Ishikawa (cell line): ENCODE measurements at regions not wholly inside any gene's neighbourhood (a gene's known extent, or its start where the extent isn't known, plus 50 kb on each side); places are given as distances from the start of the nearest gene placed in this dataset.
A peak's percentile ranks its signal among the peaks of the same experiment; 100 is the strongest.

ENCODE experiments used
- CEBPB ChIP-seq: IDR thresholded peaks from 2 replicates; pipeline ENCODE4 v1.6.1; 2012
- CREB1 ChIP-seq: IDR thresholded peaks from 2 replicates; pipeline ENCODE4 v1.6.1; 2012; ENCODE audit warnings: low read depth
- EGR1 ChIP-seq: IDR thresholded peaks from 2 replicates; pipeline ENCODE4 v1.6.1; 2012
- EP300 ChIP-seq: IDR thresholded peaks from 2 replicates; pipeline ENCODE4 v1.6.1; 2012; ENCODE audit warnings: borderline replicate concordance
- FOXM1 ChIP-seq: IDR thresholded peaks from 2 replicates; pipeline ENCODE4 v1.6.1; 2012; ENCODE audit warnings: low read depth, borderline replicate concordance
- NFIC ChIP-seq: IDR thresholded peaks from 2 replicates; pipeline ENCODE4 v1.6.1; 2012
- RAD21 ChIP-seq: IDR thresholded peaks from 2 replicates; pipeline ENCODE4 v1.6.1; 2012; ENCODE audit warnings: low read depth
- TAF1 ChIP-seq: IDR thresholded peaks from 2 replicates; pipeline ENCODE4 v1.6.1; 2012; ENCODE audit warnings: low read depth, mild to moderate bottlenecking
- TCF12 ChIP-seq: IDR thresholded peaks from 2 replicates; pipeline ENCODE4 v1.6.1; 2012; ENCODE audit warnings: low read depth
- TEAD4 ChIP-seq: IDR thresholded peaks from 2 replicates; pipeline ENCODE4 v1.6.1; 2012
- YY1 ChIP-seq: IDR thresholded peaks from 2 replicates; pipeline ENCODE4 v1.6.1; 2012; ENCODE audit warnings: low read depth
- ZBTB7A ChIP-seq: IDR thresholded peaks from 2 replicates; pipeline ENCODE4 v1.6.1; 2012; ENCODE audit warnings: low read depth
- TF ChIP-seq, protein P1 (sequence below): IDR thresholded peaks from 2 replicates; pipeline ENCODE4 v1.6.1; 2012
- TF ChIP-seq, protein P2 (sequence below): IDR thresholded peaks from 2 replicates; pipeline ENCODE4 v1.6.1; 2012; ENCODE audit warnings: low read depth, mild to moderate bottlenecking
- TF ChIP-seq, protein P3 (sequence below): IDR thresholded peaks from 2 replicates; pipeline ENCODE4 v1.6.1; 2012

DNA sequence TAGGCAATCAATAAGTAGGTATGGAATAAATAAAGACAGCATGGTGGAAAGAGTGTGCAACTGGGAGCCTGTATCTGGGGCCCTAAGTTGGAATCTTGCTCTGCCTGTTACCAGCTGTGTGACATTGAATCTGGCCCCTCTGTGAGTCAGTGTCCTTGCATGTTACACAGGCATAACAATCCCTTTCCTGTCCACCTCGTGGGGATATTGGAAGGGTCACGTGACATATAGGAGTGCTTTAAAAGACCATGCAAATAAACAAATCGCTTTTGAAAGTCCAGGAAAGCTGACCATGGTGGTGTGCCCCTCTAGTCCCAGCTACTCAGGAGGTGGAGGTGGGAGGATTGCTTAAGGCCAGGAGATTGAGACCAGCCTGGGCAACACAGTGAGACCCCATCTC, 51.1 kb upstream of the VRK1 start:
- no peak for TF ChIP-seq NFIC
- TF ChIP-seq, protein P1, sequence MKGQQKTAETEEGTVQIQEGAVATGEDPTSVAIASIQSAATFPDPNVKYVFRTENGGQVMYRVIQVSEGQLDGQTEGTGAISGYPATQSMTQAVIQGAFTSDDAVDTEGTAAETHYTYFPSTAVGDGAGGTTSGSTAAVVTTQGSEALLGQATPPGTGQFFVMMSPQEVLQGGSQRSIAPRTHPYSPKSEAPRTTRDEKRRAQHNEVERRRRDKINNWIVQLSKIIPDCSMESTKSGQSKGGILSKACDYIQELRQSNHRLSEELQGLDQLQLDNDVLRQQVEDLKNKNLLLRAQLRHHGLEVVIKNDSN, result peak; percentile 41; the same call in 1 of the 2 replicates

DNA sequence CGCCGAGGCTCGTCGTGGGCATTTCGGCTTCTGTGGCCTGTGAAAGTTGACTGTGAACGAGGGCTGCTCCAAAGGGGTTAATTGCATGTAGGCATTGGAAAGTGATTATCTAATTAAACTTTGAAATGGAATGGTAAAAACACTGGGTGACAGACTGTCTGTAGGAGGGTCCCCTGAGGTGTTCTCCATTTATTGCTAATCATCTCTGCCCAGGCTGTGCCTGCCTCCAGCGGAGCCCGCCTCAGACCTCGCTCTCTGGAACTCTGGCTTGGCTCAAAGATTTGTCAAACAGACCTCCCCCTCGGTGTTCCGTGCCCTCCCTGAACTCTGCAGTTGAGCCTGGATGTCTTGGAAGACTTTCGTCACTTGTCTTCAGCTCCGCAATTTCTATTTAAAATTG, 50.2 kb upstream of the VRK1 start:
- no peak for TF ChIP-seq EGR1
- TF ChIP-seq, protein P2, sequence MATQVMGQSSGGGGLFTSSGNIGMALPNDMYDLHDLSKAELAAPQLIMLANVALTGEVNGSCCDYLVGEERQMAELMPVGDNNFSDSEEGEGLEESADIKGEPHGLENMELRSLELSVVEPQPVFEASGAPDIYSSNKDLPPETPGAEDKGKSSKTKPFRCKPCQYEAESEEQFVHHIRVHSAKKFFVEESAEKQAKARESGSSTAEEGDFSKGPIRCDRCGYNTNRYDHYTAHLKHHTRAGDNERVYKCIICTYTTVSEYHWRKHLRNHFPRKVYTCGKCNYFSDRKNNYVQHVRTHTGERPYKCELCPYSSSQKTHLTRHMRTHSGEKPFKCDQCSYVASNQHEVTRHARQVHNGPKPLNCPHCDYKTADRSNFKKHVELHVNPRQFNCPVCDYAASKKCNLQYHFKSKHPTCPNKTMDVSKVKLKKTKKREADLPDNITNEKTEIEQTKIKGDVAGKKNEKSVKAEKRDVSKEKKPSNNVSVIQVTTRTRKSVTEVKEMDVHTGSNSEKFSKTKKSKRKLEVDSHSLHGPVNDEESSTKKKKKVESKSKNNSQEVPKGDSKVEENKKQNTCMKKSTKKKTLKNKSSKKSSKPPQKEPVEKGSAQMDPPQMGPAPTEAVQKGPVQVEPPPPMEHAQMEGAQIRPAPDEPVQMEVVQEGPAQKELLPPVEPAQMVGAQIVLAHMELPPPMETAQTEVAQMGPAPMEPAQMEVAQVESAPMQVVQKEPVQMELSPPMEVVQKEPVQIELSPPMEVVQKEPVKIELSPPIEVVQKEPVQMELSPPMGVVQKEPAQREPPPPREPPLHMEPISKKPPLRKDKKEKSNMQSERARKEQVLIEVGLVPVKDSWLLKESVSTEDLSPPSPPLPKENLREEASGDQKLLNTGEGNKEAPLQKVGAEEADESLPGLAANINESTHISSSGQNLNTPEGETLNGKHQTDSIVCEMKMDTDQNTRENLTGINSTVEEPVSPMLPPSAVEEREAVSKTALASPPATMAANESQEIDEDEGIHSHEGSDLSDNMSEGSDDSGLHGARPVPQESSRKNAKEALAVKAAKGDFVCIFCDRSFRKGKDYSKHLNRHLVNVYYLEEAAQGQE, result no peak
- no peak for TF ChIP-seq YY1
- TF ChIP-seq, protein P3, sequence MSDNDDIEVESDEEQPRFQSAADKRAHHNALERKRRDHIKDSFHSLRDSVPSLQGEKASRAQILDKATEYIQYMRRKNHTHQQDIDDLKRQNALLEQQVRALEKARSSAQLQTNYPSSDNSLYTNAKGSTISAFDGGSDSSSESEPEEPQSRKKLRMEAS, result no peak
- TF ChIP-seq CEBPB, result no peak
- TF ChIP-seq ZBTB7A, result no peak
- TF ChIP-seq CREB1, result no peak
- TF ChIP-seq, protein P1, result no peak
- no peak for TF ChIP-seq NFIC
- TF ChIP-seq RAD21, result no peak
- no peak for TF ChIP-seq TCF12
- TF ChIP-seq TEAD4, result no peak
- TF ChIP-seq TAF1, result no peak
- TF ChIP-seq FOXM1, result no peak
- no peak for TF ChIP-seq EP300
